Kidney glomerular epithelial cell (primary cell): ENCODE measurements at regions not wholly inside any gene's neighbourhood (a gene's known extent, or its start where the extent isn't known, plus 50 kb on each side); places are given as distances from the start of the nearest gene placed in this dataset.
"Not testable (repeated sequence)": the region's sequence is repeated elsewhere in the genome, so short reads cannot be mapped to it uniquely, and the experiment has no call there.

Experiments
- DNase-seq: peaks from one replicate; lab custom pipeline; 2025; lab: John Stamatoyannopoulos, UW

DNA sequence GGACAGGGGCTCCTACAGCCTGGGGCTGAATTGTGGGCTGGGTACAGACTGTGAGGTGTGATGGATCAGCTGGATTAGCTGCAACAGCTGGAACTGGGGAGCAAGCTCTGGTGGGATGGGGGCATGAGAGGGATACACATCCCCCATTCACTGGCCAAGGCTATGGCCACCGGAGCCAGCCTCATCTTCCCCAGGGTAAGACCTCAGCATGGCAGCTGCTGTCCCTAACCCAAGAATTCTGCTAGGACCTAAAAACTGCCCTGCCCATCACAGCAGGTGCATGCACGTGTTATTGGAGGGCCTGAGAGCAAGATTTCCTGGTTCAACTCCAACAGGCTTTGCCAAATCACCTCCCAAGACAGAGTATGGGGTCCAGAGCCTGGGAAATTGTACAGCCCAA, 258.6 kb upstream of the AGTR2 start:
- DNase-seq = no peak

DNA sequence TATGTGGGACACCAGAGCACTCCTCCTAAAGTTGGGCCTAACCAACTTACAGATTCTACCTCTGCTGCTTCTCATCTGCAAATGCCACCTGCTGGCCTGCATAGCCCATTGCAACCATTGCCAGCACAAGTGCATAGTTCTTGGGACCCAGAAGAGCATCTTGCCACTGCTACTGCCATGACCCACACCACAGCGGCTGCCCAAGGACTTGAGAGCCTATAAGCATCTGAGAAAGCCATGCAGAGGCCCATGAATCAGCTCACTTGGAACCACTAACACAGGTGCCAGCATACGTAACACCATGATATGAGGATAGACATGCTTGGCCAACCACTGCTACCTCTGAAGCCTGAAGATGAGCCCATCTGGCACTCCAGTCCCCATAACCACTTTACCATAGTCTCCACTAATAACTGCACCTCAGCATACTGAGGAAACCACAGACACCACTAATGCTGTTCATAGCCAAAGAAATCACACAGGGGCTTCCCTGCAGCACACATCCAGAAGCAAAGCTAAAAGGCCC, 258.1 kb upstream of the AGTR2 start:
- DNase-seq = no peak

DNA sequence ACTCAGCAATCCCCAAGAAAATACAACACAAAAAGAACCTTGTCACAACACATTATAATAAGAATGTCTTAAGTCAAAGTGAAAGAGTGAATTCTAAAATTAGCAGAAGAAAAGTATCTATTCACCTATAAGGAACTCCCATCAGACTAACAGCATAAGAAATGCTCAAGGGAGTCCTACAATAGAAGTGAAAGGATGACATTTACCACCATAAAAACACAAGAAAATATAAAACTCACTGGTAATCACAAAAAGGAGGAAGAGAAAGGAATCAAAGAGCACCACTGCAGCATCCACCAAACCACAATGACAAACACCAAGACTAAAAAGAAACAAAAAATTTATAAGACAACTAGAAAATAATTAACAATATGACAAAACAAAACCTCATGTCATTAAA, 257.0 kb upstream of the AGTR2 start:
- DNase-seq = no peak

DNA sequence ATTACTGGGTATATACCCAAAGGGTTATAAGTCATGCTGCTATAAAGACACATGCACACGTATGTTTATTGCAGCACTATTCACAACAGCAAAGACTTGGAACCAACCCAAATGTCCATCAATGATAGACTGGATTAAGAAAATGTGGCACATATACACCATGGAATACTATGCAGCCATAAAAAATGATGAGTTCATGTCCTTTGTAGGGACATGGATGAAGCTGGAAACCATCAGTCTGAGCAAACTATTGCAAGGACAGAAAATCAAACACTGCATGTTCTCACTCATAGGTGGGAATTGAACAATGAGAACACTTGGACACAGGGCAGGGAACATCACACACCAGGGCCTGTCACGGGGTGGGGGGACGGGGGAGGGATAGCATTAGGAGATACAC, 254.9 kb upstream of the AGTR2 start:
- DNase-seq = not testable (repeated sequence)

DNA sequence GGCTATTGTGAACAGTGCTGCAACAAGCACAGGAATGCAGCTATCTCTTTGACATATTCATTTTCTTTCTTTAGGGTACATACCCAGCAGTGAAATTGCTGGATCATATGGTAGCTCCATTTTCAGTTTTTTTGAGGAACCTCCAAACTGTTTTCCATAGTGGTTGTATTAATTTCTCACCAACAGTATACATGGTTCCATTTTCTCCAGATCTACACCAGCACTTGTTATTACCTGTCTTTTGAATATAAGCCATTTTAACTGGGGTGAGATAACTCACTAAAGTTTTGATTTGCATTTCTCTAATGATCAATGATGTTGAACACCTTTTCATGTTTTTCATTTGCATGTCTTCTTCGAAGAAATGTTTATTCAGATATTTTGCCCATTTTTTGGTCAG, 241.1 kb upstream of the AGTR2 start:
- no peak for DNase-seq

DNA sequence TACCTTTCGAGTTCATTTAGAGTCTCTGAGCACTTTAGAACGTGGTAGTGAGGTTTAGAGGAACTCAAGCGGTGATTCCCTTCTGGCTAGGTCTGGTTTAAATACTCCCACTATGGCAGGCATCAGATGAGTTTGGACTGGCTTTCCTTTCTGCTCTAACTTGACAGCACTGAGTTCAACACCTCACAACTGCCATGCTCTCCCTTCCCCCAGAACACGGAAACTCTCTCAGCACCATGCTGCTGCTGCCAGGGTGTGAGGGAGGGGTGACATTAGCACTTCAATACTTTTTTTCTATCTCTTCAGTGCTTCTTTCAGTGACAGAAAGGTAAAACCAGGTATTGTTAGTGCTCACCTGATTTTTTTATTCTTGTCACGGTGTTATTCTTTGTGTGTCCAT, 234.5 kb upstream of the AGTR2 start:
- no peak for DNase-seq

DNA sequence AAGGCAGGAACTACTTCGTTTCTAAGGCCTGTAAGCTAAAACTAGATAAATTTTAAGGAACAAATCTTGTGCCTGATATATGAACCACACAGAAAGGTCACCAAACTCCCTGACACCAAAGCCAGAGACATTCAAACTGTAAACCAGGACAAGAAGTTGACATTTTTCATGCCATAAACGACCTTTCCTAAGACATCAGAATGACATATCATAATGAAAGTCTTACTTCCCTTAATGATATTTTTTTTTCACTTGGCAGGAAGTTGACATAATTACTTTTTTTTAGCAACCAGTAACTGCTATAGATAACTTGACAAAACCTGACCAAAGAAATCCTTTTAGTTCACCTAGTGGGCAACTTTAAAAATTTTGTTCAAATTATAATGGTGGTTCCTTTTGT, 231.5 kb upstream of the AGTR2 start:
- DNase-seq = no peak

DNA sequence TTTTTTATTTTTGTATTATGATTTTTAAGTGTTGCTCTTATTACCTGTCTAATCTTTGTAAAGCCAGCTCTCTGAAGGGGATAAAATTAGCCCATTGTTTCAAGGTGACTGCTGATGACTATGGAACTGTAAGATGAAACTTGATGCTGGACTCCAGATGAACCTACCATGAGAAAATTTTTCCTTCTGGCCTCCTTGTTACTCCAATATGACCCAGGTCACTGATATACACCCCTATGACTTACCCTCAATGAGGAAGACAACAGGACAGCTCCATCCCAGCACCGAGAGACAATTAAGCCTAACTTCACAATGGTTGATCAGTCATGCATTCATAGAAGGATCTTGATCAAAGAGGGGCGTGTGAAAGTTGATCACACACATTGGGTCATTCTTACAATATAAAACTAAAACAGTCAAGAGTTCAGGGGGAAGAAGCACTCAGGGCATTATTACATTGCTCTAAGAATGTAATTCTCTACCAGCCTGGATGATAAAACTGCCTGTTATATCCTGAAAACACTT, 230.8 kb upstream of the AGTR2 start:
- no peak for DNase-seq

DNA sequence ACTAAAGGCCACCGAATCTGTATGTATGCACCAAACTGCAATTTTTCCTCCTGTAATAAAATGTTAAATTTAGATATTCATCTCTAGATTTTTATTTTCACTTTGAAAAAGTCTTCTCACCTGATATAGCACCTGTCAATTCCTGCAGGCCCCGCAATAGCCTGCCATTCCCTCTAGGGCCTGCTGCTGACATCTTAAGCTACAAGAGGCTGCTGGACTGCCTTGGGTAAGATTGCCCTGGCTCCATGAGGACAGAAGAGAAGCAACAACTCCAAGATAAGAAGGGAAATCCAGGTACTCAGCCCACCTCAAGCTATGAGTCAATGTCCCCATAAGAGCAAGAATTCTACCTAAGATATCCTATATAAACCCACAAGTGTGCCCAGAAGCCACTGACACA, 230.2 kb upstream of the AGTR2 start:
- DNase-seq = no peak

DNA sequence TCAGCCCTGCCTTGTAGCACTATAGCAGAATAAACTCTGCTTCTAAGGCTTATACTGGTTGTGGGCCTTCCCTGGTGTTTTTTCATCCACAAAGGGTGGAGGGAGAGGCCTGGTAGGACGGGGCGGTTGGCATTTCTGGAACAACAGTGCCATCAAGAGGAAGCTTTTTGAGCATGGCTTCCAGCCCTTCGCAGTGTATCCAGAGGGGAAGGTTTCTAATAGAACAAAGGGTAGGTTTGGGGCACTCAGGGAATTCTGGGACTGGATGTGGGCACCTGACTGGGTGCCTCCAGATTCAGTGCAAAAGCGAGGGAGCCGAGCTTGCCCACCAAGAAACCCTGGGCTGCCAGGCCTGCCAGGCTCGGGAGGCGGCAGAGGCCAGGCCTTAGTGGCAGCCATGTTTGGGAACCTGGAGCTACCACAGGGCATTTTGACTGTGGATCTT, 229.6 kb upstream of the AGTR2 start:
- no peak for DNase-seq

DNA sequence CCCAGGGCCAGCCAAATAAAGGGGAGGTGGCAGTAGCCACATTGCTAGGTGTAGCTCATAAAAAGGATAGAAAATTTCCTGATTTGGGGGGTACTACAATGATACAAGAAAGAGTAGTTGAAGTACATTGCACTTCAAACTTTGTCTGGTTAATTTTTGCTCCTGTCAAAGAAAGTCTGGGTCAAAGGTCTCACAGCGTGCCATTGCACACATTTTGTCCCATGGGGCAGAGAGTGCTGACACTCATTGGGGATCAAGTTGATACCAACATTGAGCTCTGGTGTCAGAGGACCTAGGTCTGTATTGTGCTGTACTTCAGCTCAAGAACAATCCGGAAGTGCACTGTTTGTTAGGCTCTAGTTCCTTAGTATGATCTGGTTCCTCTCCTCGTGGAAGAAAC, 229.2 kb upstream of the AGTR2 start:
- no peak for DNase-seq

DNA sequence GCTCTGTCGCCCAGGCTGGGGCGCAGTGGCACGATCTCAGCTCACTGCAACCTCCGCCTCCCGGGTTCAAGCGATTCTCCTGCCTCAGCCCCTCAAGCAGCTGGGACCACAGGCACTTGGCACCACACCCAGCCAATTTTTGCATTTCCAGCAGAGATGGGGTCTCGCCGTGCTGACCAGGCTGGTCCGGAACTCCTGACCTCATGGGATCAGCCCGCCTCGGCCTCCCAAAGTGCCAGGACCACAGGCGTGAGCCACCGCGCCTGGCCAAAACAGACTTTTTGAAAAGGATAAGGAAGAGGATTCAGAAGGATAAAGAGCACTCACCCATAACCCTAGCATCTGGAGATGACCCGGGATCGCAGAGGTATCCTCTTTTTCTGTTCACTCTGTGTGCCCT, 224.5 kb upstream of the AGTR2 start:
- DNase-seq = no peak

DNA sequence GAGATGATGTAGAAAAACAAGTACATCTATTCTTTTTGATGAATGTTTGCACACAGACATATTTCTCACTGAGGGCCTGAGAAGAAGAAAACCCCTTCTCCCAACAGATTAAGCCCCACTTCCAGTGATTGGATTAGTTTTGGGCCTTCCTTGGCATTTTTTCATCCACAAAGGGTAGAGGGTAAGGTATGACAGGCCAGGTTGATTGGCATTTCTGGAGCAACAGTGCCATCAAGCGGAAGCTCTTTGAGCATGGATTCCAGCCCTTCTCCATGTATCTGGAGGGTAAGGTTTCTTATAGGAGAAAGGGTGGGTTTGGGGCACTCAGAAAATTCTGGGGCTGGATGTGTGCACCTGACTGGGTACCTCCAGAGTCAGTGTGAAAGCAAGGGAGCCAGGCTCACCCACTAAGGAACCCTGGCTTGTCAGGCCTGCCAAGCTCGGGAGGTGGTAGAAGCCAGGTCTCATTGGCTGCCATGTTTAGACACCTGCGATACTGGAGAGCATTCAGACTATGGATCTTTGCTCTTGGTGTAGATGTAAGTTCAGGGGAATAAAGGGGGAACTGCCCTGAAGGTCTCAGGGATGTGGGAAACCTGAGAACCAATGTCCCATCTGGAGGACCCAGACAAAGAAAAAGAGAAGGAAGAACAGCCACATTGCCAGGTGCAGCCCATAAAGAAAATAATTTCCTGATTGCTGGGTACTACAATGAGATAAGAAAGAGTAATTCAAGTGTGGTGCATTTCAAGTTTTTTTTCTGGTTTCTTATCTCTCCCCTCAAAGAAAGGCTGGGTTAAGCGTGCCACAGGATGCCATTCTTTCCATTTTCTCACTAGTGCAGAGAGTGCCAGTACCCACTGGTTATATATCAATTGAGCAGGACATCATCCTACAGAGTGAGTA, 222.3 kb upstream of the AGTR2 start:
- no peak for DNase-seq

DNA sequence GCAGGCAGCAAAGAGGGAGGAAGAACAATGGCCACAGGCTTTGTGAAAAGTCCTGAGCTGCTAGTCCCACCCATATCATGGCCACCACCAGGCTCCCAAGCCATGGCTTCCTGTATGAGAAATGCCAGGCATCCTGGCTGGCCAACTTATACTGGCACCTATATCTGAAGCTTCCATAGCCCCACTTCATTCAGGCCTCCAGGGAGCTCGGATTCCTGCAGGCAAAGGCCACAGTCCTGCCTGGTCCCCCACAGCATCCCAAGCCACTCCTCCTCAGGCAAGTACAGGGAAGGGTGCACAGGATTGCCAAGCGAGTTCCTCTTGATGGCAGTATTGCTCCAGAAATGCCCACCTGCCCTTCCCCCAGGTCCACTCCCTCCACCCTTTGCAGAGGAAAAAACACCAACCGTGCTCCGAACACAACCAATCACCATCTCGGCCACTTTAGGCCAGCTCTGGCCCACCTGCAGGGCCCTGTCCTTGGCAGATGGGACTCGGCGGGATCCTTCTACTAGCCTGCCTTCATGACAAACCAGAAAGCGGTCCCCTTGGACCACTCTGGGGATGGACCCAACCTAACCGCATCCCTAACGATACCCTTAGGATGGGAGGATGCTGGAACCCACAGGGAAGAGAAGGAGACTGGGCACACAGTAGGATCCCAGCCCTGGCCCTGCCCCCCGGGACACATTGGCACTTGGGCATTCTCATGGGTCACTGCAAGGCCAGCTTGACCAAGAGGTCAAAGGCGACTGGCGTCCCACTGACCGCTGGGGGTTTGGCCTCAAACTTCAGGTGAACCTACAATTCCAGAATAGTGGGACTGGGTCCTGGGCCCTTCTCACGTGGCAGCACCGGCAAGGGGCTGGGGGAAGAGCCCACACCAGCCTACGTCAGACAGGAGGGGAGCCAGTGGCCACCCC, 220.4 kb upstream of the AGTR2 start:
- no peak for DNase-seq

DNA sequence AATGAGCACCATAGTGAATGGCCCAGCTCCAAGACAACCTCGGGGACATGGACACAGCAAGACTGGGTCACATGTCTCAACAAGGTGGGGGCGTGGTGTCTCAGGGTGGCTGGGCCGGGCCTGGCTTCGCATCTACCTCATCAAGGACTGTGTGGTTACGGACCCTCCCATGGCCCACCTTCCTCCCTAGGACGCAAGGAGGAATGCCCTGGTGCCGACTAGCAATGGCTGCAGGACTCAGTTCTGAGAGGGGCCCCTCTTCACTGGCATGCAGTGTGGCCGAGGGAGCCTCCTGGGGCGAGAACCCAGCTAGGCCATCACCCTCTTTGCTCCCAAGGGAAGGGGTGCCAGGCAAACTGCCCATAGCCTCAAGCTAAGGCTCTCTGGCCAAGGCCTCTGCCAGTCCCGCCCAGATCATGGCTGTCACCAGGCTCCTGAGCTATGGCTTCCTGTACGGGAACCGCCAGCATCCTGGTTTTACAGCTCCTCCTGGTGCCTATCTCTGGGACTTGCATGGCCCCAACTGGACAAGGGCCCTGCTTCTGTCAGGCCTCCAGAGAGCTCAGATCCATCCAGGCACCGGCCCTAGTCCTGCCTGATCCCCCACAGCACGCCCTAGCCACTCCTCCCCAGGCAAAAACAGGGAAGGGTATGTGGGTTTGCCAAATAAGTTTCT, 218.0 kb upstream of the AGTR2 start:
- no peak for DNase-seq

DNA sequence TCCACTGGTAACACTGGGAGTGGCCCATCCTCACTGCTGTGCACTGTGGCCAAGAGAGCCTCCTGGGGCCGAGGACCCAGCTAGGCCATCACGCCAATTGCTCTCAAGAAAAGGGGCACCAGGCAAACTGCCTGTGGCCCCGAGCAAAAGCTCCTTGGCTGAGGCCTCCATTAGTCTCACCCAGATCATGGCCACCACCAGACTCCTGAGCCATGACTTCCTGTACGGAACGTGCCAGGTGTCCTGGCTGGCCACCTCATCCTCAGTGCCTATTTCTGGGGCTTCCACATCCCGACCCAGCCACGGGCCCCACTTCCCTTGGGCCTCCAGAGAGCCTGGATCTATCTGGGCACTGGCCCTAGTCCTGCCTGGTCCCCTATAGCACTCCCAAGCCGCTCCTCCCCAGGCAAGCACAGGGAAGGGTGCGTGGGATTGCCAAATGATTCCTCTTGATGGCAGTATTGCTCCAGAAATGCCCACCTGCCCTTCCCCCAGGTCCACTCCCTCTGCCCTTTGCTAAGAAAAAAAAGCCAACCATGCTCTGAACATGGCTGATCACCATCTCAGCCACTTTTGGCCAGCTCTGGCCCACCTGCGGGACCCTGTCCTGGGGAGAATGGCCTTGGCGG, 212.6 kb upstream of the AGTR2 start:
- no peak for DNase-seq

DNA sequence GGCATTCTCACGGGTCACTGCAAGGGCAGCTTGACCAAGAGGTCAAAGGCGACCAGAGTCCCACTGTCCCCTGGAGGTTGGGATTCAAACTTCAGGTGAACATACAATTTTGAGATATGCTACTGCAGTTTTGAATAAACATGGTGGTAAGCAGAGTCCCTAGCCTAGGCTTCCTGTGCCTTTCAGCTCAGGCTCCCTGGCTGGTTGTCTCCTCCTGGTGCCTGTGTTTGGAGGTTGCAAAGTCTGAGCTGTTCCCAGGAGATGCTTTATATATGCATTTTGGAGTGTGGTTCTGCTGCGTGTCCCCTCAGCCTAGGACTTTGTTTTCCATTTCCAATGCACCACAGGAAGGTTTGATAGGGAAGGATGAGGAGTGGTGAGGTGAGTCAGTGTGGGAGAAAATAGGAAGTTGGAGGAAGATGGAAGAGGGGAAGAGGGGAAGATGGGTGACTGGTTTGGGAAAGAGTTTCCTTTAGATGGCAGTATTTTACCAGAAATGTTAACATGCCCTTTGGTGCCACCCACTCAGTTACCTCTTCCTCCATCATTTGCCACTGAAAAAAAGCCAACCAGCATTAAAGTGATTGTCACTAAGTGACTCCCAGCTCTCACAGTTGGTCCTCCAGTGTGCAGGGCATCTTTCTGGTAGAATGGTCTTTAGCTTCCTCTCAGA, 211.7 kb upstream of the AGTR2 start:
- no peak for DNase-seq

DNA sequence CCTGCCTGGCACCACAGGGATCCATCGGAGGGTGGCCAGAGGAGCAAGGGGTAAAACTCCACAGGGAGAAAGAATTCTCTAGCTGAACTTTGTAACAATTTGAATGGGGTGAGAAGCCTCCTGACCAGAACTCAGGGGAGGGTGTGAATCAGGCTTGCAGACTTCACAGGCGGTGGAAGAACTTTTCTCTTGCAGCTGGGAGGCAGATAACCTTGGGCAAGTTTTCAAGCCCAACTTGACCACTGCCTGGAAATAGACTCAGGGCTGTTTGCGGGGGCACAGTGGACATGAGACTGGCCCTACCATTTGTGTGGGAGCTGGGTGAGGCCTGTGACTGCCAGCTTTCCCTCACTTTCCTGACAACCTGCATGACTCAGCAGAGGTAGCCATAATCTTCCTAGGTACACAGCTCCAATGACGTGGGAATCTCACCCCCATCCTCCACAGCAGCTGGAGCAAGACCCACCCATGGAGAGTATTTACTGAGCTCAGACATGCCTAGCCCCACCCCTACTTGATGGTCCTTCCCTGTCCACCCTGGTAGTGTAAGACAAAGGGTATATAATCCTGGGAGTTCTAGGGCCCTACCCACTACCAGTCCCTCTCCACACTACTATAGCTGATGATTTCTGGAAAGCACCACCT, 210.0 kb upstream of the AGTR2 start:
- no peak for DNase-seq

DNA sequence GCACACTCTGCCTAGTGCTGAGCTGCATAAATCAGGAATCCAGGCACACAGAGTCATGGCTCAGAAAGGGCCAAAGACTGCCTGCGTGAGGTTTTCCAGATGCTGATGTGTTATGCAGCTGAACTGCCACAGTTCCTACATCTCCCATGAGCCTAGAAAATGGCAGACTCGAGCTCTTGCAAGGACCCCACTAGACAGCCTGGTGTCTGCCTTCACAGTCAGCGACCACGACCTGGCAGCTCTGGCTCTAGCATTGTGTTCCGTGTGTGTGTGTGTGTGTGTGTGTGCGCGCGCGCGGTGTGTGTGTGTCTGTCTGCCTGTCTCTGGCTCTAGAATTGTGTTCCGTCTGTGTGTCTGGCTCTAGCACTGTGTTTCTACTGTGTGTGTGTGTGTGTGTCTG, 203.6 kb upstream of the AGTR2 start:
- no peak for DNase-seq
